Activated T-cell treated with anti-CD3 and anti-CD28 coated beads, Interleukin-2, amount 50 U/mL, for 72 hours (primary cell): ENCODE measurements at regions not wholly inside any gene's neighbourhood (a gene's known extent, or its start where the extent isn't known, plus 50 kb on each side); places are given as distances from the start of the nearest gene placed in this dataset.

Experiments used
- ATAC-seq, 2 donors: fragments of 150-1000 bp; cut with Tn5 transposase; replicated peaks in 1 of 2; 2 replicates each; pipeline ENCODE4 v1.10.0; 2021; ENCODE audit warnings: moderate library complexity in 2 of 2, mild to moderate bottlenecking in 1 of 2
- DNase-seq, 2 donors: peaks; one replicate each; pipeline ENCODE4 v3.0.0; 2021 to 2022; ENCODE audit warnings: mixed read lengths in 1 of 2
- H3K27ac Mint-ChIP-seq: one replicate; pipeline ENCODE4 v1.8.0; 2022; ENCODE audit warnings: mild to moderate bottlenecking, moderate library complexity, mixed read lengths
- H3K27me3 Mint-ChIP-seq: one replicate; pipeline ENCODE4 v1.8.0; 2022; ENCODE audit warnings: low read depth, mixed read lengths
- H3K36me3 Mint-ChIP-seq, 2 donors: one replicate each; pipeline ENCODE4 v1.8.0; 2022; ENCODE audit warnings: mixed read lengths in 2 of 2, mild to moderate bottlenecking in 1 of 2; ENCODE audit not compliant: insufficient read depth in 2 of 2
- H3K4me1 Mint-ChIP-seq: one replicate; pipeline ENCODE4 v1.8.0; 2022; ENCODE audit warnings: low read depth, mixed read lengths
- H3K4me3 Mint-ChIP-seq, 2 donors: one replicate each; pipeline ENCODE4 v1.8.0; 2022; ENCODE audit warnings: mild to moderate bottlenecking in 2 of 2, mixed read lengths in 2 of 2, moderate library complexity in 2 of 2
- H3K9me3 Mint-ChIP-seq, 2 donors: one replicate each; pipeline ENCODE4 v1.8.0; 2022; ENCODE audit warnings: mixed read lengths in 2 of 2

- H3K4me1 Mint-ChIP-seq: no peaks in the 10 kb centered on the region
- H3K27ac Mint-ChIP-seq: no peak overlapping the region
- peaks cover 17% of the 10 kb centered on the region for H3K27me3 Mint-ChIP-seq
- ATAC-seq (no peak), DNase-seq (no peak)
- H3K9me3 Mint-ChIP-seq: no peaks in the 10 kb centered on the region
- no peak overlapping the region for H3K4me3 Mint-ChIP-seq
- H3K36me3 Mint-ChIP-seq: no peaks in the 10 kb centered on the region
Observed at GRCh38 chr9:80156262-80156661, 584.5 kb downstream of the TLE4 start.

GRCh38 chr9:80147866-80148265, 576.1 kb downstream of the TLE4 start:
- Mint-ChIP-seq H3K27ac (no peak overlapping the region), H3K4me3 (no peak overlapping the region), H3K27me3 (peaks cover 7% of the 10 kb centered on the region), H3K4me1 (no peaks in the 10 kb centered on the region), H3K9me3 (peaks cover 5 to 11% of the 10 kb centered on the region in 2 donors), H3K36me3 (peaks cover 2 to 3% of the 10 kb centered on the region in 2 donors)
- ATAC-seq: no peak
- DNase-seq: no peak

GRCh38 chr9:80146466-80146865, 574.7 kb downstream of the TLE4 start:
- no peak for ATAC-seq
- Mint-ChIP-seq H3K9me3 (peaks cover 5 to 11% of the 10 kb centered on the region in 2 donors), H3K4me3 (no peak overlapping the region), H3K27me3 (peaks cover 4% of the 10 kb centered on the region), H3K4me1 (no peaks in the 10 kb centered on the region), H3K36me3 (peaks cover 2 to 3% of the 10 kb centered on the region in 2 donors), H3K27ac (no peak overlapping the region)
- no peak for DNase-seq

- ATAC-seq (no peak), DNase-seq (no peak)
- peaks cover under 1 to 2% of the 10 kb centered on the region in 2 donors for H3K36me3 Mint-ChIP-seq
- no peaks in the 10 kb centered on the region for H3K27me3 Mint-ChIP-seq
- peaks cover 3 to 7% of the 10 kb centered on the region in 2 donors for H3K9me3 Mint-ChIP-seq
- no peaks in the 10 kb centered on the region for H3K4me1 Mint-ChIP-seq
- no peak overlapping the region for H3K27ac Mint-ChIP-seq
- H3K4me3 Mint-ChIP-seq: no peak overlapping the region
Observed at GRCh38 chr9:80144856-80145255, 573.1 kb downstream of the TLE4 start.

- no peaks in the 10 kb centered on the region for H3K36me3 Mint-ChIP-seq
- no peak for ATAC-seq
- H3K4me1 Mint-ChIP-seq: no peaks in the 10 kb centered on the region
- no peak overlapping the region for H3K27ac Mint-ChIP-seq
- H3K4me3 Mint-ChIP-seq: no peak overlapping the region
- DNase-seq: no peak
- H3K27me3 Mint-ChIP-seq: no peaks in the 10 kb centered on the region
- peaks cover 0 to 5% of the 10 kb centered on the region in 2 donors for H3K9me3 Mint-ChIP-seq
Observed at GRCh38 chr9:80144406-80144805, 572.6 kb downstream of the TLE4 start.

- no peaks in the 10 kb centered on the region for H3K36me3 Mint-ChIP-seq
- DNase-seq (no peak), ATAC-seq (no peak)
Observed at GRCh38 chr9:80143899-80144298, 572.1 kb downstream of the TLE4 start.

DNA sequence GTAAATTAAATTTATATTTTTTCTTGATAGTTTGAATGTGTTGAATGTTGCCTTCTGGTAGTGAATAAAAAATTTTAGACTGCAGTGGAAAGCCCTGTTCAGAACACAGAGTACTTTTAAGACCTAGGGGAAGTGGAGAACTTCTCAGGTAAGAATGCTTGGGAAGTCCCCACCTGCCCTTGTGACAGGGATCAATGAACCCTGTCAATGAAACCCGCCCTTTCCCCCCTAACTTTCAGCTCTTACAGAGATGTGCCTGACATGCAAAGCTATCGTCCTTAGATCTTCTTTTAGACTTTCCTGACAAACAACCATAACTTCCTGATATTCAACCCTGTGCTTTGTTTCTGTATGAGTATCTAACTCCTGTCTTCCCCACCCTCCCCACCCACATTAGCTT, 562.7 kb downstream of the TLE4 start:
- H3K4me1 Mint-ChIP-seq: no peaks in the 10 kb centered on the region
- no peaks in the 10 kb centered on the region for H3K36me3 Mint-ChIP-seq
- DNase-seq (no peak), ATAC-seq (no peak)
- peaks cover 12% of the 10 kb centered on the region for H3K27me3 Mint-ChIP-seq
- no peak overlapping the region for H3K4me3 Mint-ChIP-seq
- no peaks in the 10 kb centered on the region for H3K9me3 Mint-ChIP-seq
- no peak overlapping the region for H3K27ac Mint-ChIP-seq

More at GRCh38 chr9:80143899-80144298, 572.1 kb downstream of the TLE4 start:
- no peak overlapping the region for H3K4me3 Mint-ChIP-seq
- peaks cover 0 to under 1% of the 10 kb centered on the region in 2 donors for H3K9me3 Mint-ChIP-seq
- H3K4me1 Mint-ChIP-seq: no peaks in the 10 kb centered on the region
- no peak overlapping the region for H3K27ac Mint-ChIP-seq
- H3K27me3 Mint-ChIP-seq: no peaks in the 10 kb centered on the region

GRCh38 chr9:80131627-80132026, 559.9 kb downstream of the TLE4 start:
- Mint-ChIP-seq H3K27ac (no peak overlapping the region), H3K4me1 (no peaks in the 10 kb centered on the region), H3K36me3 (no peaks in the 10 kb centered on the region), H3K27me3 (peaks cover 8% of the 10 kb centered on the region), H3K4me3 (no peak overlapping the region), H3K9me3 (no peaks in the 10 kb centered on the region)
- no peak for ATAC-seq
- DNase-seq: no peak

- Mint-ChIP-seq H3K9me3 (no peaks in the 10 kb centered on the region), H3K27me3 (peaks cover 17% of the 10 kb centered on the region), H3K36me3 (no peaks in the 10 kb centered on the region), H3K4me1 (no peaks in the 10 kb centered on the region), H3K27ac (no peak overlapping the region), H3K4me3 (no peak overlapping the region)
- ATAC-seq: no peak
- no peak for DNase-seq
Observed at GRCh38 chr9:80127920-80128319, 556.2 kb downstream of the TLE4 start.

DNA sequence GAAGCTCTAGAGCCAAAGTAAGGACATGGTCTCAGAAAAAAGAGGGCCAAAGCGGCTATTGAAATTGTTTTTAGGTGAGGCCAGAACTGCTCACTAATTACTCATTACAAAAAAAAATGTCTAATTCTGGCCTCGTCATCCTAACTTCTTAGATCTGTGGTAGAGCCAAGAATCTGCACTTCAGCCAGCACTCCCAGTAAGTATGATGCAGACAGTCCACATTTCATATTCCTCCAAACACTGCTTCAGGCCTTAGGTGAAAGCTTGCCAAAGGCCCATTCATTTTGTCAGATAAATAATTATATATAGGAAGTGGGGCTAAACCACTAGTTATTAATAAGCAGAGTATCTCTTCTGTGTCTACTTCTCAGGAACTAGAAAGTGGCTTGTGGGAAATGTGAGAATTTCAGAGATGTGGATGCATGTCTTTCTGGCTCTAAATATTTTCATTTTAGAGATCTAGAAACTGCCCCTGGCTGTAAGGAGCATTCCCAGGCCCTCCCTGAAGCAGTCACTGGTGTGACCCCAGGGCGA, 554.0 kb downstream of the TLE4 start:
- H3K27me3 Mint-ChIP-seq: peaks cover 17% of the 10 kb centered on the region
- peaks cover 0 to 1% of the 10 kb centered on the region in 2 donors for H3K9me3 Mint-ChIP-seq
- H3K36me3 Mint-ChIP-seq: no peaks in the 10 kb centered on the region
- ATAC-seq (no peak), DNase-seq (no peak)
- H3K4me3 Mint-ChIP-seq: no peak overlapping the region
- no peaks in the 10 kb centered on the region for H3K4me1 Mint-ChIP-seq
- H3K27ac Mint-ChIP-seq: no peak overlapping the region

DNA sequence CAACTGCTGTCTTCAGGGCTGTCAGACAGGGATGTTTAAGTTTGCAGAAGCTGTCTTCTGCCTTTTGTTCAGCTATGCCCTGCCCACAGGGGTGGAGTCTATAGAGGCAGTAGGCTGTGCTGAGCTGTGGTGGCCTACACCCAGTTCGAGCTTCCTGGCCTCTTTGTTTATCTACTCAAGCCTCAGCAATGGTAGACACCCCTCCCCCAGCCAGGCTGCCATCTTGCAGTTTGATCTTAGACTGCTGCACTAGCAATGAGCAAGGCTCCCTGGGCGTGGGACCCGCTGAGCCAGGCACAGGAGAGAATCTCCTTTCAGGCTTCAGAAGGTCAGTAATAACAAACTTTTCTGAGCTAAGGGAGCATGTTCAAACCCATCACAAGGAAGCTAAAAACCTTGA, 545.3 kb downstream of the TLE4 start:
- Mint-ChIP-seq H3K27ac (no peak overlapping the region), H3K4me1 (no peaks in the 10 kb centered on the region), H3K4me3 (no peak overlapping the region), H3K9me3 (peaks cover 0 to 7% of the 10 kb centered on the region in 2 donors), H3K36me3 (peaks cover 2 to 5% of the 10 kb centered on the region in 2 donors), H3K27me3 (peaks cover 6% of the 10 kb centered on the region)
- DNase-seq (no peak), ATAC-seq (no peak)

DNA sequence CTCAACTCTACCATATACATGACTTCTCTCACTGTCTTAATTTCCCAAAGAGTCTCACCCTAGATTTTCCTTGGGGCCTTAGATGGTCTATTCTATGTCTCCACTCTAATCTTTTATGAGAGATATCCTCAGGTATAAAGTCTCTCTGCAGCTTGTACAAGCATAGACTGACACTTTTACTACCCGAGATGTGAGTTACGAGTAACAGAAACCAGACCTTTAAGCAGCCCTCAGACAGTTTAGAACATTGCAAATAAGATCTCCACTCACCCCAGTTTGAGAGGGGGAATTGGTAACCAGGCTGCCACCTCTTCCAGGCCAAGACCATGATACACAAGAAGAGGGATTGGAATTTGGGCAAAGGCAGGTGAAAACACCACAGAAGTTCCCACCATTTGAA, 542.5 kb downstream of the TLE4 start:
- peaks cover 2 to 5% of the 10 kb centered on the region in 2 donors for H3K36me3 Mint-ChIP-seq
- peak overlapping the region; percentile 10 for H3K27ac Mint-ChIP-seq
- no peak overlapping the region for H3K4me3 Mint-ChIP-seq
- ATAC-seq (peak in 1 of 2 donors; percentile 49), DNase-seq (no peak)
- no peaks in the 10 kb centered on the region for H3K4me1 Mint-ChIP-seq
- H3K9me3 Mint-ChIP-seq: peaks cover 0 to 7% of the 10 kb centered on the region in 2 donors
- peaks cover 6% of the 10 kb centered on the region for H3K27me3 Mint-ChIP-seq

- no peak for ATAC-seq
- no peak for DNase-seq
- Mint-ChIP-seq H3K9me3 (no peaks in the 10 kb centered on the region), H3K4me1 (no peaks in the 10 kb centered on the region), H3K4me3 (no peak overlapping the region), H3K27me3 (peaks cover 15% of the 10 kb centered on the region), H3K27ac (no peak overlapping the region), H3K36me3 (peaks cover 0 to 1% of the 10 kb centered on the region in 2 donors)
Observed at GRCh38 chr9:80107931-80108660, 536.3 kb downstream of the TLE4 start.

DNA sequence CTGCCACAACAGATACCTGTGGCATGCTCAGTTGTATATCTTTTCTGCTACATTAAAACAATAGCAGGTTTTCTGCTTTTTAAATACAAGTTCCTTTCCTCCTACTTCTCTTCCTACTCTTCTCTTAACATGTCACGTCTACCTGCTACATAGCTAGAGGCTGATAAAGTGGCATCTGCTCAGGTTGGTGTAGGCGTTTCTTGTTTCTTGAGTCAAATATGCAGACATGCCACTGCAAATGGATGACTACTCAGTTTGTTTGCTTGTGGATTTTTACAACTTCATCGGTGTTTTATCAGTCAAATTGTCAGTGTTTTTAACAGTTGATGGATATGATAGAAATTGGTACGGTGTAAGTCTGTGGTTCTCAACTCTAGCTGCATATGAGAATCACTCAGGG, 525.7 kb downstream of the TLE4 start:
- DNase-seq: no peak
- Mint-ChIP-seq H3K4me1 (peaks cover 15% of the 10 kb centered on the region), H3K36me3 (peaks cover 2% of the 10 kb centered on the region in 2 donors), H3K4me3 (no peak overlapping the region), H3K9me3 (peaks cover 0 to 2% of the 10 kb centered on the region in 2 donors), H3K27ac (no peak overlapping the region), H3K27me3 (peaks cover under 1% of the 10 kb centered on the region)
- ATAC-seq: no peak
